ENCODE measurements at regions not wholly inside any gene's neighbourhood (a gene's known extent, or its start where the extent isn't known, plus 50 kb on each side); places are given as distances from the start of the nearest gene placed in this dataset.
"Not testable (repeated sequence)": the region's sequence is repeated elsewhere in the genome, so short reads cannot be mapped to it uniquely, and the experiment has no call there.

GRCh38 chr7:131835141-131835540 is 278.7 kb upstream of the PODXL start:
- DNase-seq (ENCODE audit: low spot score in 2 of 2) (no peak), ATAC-seq (no peak)
- Mint-ChIP-seq H3K36me3 (no peaks in the 10 kb centered on the region), H3K27ac (no peak overlapping the region), H3K9me3 (no peaks in the 10 kb centered on the region)

DNA sequence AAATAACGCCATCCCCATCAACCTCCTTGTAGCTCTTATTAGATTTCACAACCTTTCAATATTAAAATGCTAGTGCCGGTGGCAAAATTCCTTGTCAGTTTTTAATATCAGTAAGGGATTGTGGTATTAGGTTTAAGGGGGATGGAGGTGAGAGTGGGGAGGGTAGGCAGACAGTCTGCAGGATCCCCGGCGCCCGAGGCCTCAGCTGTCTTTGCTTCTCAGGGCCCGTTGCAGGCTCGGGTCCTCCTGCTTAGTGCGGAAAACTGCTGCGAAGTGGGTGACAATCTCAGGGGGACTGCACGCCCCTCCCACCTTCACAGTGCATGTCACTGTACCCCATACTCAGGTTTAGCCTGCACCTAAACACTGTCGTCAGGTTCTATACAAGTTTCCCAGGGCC is 274.3 kb upstream of the PODXL start:
- Mint-ChIP-seq H3K9me3 (no peaks in the 10 kb centered on the region), H3K36me3 (no peaks in the 10 kb centered on the region), H3K27ac (no peak overlapping the region)
- ATAC-seq: no peak
- DNase-seq (ENCODE audit: low spot score in 2 of 2): no peak

- Mint-ChIP-seq H3K9me3 (no peaks in the 10 kb centered on the region), H3K36me3 (no peaks in the 10 kb centered on the region), H3K27ac (no peak overlapping the region)
- DNase-seq (ENCODE audit: low spot score in 2 of 2) (no peak), ATAC-seq (no peak)
Measured at GRCh38 chr7:131829947-131830558, 273.6 kb upstream of the PODXL start.

DNA sequence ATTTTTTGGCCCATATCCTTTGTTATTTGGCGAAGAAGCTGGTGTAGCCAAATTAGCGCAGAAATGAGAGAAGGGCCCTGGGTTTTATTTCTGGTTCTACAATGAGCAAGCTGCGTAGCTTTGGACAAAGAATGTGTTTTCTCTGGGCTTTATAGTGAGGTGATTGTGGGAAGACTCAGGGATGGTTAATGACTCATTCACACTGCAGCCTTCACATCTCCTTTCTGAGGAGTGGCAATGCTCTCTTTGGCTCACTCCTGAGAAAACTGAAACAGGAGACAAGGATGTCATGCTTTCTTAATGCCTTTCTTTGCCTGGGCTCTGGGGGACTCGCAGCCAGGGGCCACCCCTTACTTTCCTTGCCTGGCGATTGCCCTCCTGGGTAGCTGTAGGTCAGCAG is 271.0 kb upstream of the PODXL start:
- Mint-ChIP-seq H3K27ac (no peak overlapping the region), H3K9me3 (no peaks in the 10 kb centered on the region), H3K36me3 (no peaks in the 10 kb centered on the region)
- DNase-seq (ENCODE audit: low spot score in 2 of 2): no peak
- no peak for ATAC-seq

GRCh38 chr7:131826960-131827359 is 270.5 kb upstream of the PODXL start:
- no peak for DNase-seq (ENCODE audit: low spot score in 2 of 2)
- no peak for ATAC-seq
- Mint-ChIP-seq H3K27ac (no peak overlapping the region), H3K9me3 (no peaks in the 10 kb centered on the region), H3K36me3 (no peaks in the 10 kb centered on the region)

- H3K36me3 Mint-ChIP-seq; ATAC-seq; DNase-seq (ENCODE audit: low spot score in 2 of 2); H3K27ac Mint-ChIP-seq; H3K9me3 Mint-ChIP-seq: not testable (repeated sequence)
Measured at GRCh38 chr7:131823961-131824440, 267.6 kb upstream of the PODXL start.

GRCh38 chr7:131819891-131820290 is 263.5 kb upstream of the PODXL start:
- no peak for ATAC-seq
- Mint-ChIP-seq H3K27ac (no peak overlapping the region), H3K36me3 (no peaks in the 10 kb centered on the region), H3K9me3 (peaks cover 0 to 7% of the 10 kb centered on the region in 2 donors)
- DNase-seq (ENCODE audit: low spot score in 2 of 2): no peak

DNA sequence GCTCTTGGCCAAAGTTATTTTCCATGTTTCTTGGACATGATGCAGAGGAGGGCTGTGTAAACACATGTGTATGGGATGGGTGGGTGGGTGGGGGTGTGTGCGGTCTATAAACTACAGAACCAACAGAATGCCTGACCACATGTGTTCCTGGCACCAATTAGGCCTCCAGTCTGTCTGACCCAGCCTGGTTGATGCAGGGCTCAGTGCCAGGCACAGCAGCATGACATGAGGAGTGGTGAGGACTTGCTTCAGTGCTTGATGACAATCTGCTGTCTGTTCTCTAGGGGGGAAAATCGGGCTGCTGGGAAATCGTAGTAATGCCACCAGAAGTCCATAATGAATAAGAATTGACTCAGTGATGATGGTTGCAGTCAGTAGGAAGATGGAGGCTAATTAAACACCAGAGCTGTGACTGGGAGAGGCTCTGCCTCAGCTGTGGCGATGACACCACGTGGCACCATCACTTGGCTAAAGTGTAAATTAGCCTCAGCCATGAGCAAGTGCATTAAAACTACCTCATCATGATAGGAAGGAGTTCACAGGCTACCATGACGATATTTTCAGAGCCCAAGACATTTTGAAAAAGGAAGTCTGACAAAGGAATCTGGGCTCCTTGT is 260.1 kb upstream of the PODXL start:
- no peaks in the 10 kb centered on the region for H3K36me3 Mint-ChIP-seq
- ATAC-seq (no peak), DNase-seq (ENCODE audit: low spot score in 2 of 2) (no peak)
- H3K27ac Mint-ChIP-seq: no peak overlapping the region
- H3K9me3 Mint-ChIP-seq: peaks cover 0 to 7% of the 10 kb centered on the region in 2 donors

- no peak overlapping the region for H3K27ac Mint-ChIP-seq
- H3K36me3 Mint-ChIP-seq: no peaks in the 10 kb centered on the region
- ATAC-seq (no peak), DNase-seq (ENCODE audit: low spot score in 2 of 2) (no peak)
- H3K9me3 Mint-ChIP-seq: no peaks in the 10 kb centered on the region
Measured at GRCh38 chr7:131808736-131809135, 252.3 kb upstream of the PODXL start.

DNA sequence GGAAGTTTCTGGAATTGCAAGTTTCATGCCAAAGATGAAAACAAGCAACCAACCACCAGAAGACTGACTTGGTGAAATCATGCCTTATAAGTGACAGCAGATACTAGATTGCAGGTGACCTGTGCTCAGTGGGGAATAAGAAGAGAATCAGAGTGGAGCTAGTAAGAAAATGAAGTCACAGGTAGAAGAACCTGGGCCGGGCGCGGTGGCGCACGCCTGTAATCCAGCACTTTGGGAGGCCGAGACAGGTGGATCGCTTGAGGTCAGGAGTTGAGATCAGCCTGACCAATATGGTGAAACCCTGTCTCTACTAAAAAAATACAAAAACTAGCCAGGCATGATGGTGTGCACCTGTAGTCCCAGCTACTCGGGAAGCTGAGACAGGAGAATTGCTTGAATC is 251.7 kb upstream of the PODXL start:
- not testable (repeated sequence) for ATAC-seq; H3K36me3 Mint-ChIP-seq; H3K9me3 Mint-ChIP-seq; DNase-seq (ENCODE audit: low spot score in 2 of 2); H3K27ac Mint-ChIP-seq

DNA sequence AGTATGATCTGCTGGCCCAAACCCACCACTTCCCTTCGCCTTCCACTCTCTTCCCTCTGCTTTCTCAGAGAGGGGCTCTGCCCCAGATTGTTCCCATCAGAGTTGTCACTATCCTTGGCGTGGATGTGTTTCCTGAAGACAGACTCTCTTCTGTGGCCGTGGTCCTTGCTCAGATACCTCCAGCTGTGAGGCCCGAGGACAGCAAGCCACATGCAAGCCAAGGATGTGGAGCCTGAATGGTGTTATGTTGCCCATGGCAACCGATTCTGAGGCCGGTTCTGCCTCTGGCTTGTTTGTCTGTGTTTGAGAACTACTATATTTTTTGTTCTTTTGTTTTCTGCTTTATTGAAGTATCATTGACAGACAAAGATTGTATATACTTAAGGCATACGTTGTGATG is 247.4 kb upstream of the PODXL start:
- DNase-seq (ENCODE audit: low spot score in 2 of 2): no peak
- no peak overlapping the region for H3K27ac Mint-ChIP-seq
- ATAC-seq: no peak
- H3K36me3 Mint-ChIP-seq: no peaks in the 10 kb centered on the region
- H3K9me3 Mint-ChIP-seq: no peaks in the 10 kb centered on the region

- H3K9me3 Mint-ChIP-seq: no peaks in the 10 kb centered on the region
- no peaks in the 10 kb centered on the region for H3K36me3 Mint-ChIP-seq
- H3K27ac Mint-ChIP-seq: no peak overlapping the region
- DNase-seq (ENCODE audit: low spot score in 2 of 2) (no peak), ATAC-seq (no peak)
Measured at GRCh38 chr7:131802195-131802864, 245.9 kb upstream of the PODXL start.

GRCh38 chr7:131800531-131800930 is 244.1 kb upstream of the PODXL start:
- no peaks in the 10 kb centered on the region for H3K36me3 Mint-ChIP-seq
- DNase-seq (ENCODE audit: low spot score in 2 of 2) (no peak), ATAC-seq (no peak)
- no peaks in the 10 kb centered on the region for H3K9me3 Mint-ChIP-seq
- H3K27ac Mint-ChIP-seq: no peak overlapping the region

- H3K27ac Mint-ChIP-seq: no peak overlapping the region
- no peaks in the 10 kb centered on the region for H3K36me3 Mint-ChIP-seq
- ATAC-seq (no peak), DNase-seq (ENCODE audit: low spot score in 2 of 2) (no peak)
- H3K9me3 Mint-ChIP-seq: no peaks in the 10 kb centered on the region
Measured at GRCh38 chr7:131800008-131800407, 243.6 kb upstream of the PODXL start.

DNA sequence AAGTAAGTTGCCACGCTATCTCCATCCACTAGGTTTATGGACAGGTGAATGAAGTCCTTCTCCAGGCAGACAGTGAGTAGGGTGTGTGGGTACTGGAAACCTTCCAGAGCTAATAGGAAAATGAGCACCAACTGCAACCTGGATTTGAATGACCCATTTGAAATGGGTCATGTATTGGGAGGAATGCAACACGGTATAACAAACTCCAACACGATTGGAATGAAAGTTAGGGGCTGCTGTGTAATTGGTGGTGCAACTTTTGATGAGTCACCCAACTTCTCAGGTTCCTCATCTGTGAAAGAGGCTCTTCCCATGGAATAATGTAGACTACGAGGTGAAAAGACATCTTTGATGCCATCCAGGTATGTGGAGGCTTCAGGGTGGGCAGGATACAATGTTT is 241.4 kb upstream of the PODXL start:
- DNase-seq (ENCODE audit: low spot score in 2 of 2) (no peak), ATAC-seq (no peak)
- Mint-ChIP-seq H3K9me3 (no peaks in the 10 kb centered on the region), H3K36me3 (no peaks in the 10 kb centered on the region), H3K27ac (no peak overlapping the region)

DNA sequence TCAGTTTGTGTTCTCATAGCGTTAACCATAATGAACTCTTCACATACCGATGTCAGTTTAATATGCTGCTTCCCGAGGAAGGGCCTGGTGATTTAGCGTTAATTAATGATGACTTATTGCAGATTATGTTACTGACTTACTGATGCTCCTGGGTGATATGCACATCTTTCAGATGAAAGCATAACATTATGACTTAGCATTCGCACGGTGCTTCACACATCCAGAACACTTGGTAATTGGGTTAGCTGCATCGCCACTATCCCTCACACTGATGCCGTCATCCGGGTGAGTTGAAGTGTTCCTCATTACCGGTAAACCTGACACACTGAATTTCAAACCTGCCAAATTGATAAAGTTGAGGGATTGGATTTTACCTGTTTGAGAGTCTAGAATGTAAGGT is 239.0 kb upstream of the PODXL start:
- H3K27ac Mint-ChIP-seq: no peak overlapping the region
- no peaks in the 10 kb centered on the region for H3K9me3 Mint-ChIP-seq
- no peak for DNase-seq (ENCODE audit: low spot score in 2 of 2)
- no peaks in the 10 kb centered on the region for H3K36me3 Mint-ChIP-seq
- no peak for ATAC-seq

- DNase-seq (ENCODE audit: low spot score in 2 of 2): no peak
- H3K9me3 Mint-ChIP-seq: no peaks in the 10 kb centered on the region
- H3K36me3 Mint-ChIP-seq: no peaks in the 10 kb centered on the region
- no peak for ATAC-seq
- H3K27ac Mint-ChIP-seq: no peak overlapping the region
Measured at GRCh38 chr7:131792311-131792710, 235.9 kb upstream of the PODXL start.

GRCh38 chr7:131787101-131787500 is 230.7 kb upstream of the PODXL start:
- H3K36me3 Mint-ChIP-seq: no peaks in the 10 kb centered on the region
- no peak for DNase-seq (ENCODE audit: low spot score in 2 of 2)
- no peaks in the 10 kb centered on the region for H3K9me3 Mint-ChIP-seq
- no peak overlapping the region for H3K27ac Mint-ChIP-seq
- no peak for ATAC-seq

Data from activated naive CD4-positive, alpha-beta T cell treated with anti-CD3 and anti-CD28 coated beads, Interleukin-2, amount 50 U/mL, for 72 hours (primary cell).